ENCODE measurements at regions not wholly inside any gene's neighbourhood (a gene's known extent, or its start where the extent isn't known, plus 50 kb on each side); places are given as distances from the start of the nearest gene placed in this dataset.

DNA sequence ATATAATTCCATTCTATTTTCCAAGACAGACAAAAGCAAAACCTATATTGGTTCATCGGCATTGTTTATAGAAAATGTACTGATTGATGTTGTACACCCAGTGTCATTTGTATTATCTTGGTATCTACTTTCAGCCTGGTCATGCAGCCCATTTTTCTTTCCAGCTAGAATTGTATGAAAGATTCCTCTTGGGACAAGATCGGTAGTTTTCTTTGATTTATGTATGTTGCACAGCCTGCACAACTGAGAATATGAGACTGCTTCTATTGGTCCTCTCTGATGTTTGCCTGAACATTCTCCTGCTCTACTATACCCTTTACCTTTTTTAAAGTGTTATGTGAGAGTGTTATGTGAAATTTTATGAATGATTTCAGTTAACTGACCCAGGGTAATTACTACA, 487.7 kb upstream of the PRR20A start:
- no peaks in the 10 kb centered on the region for H3K4me1 ChIP-seq (ENCODE audit: control insufficient read depth, extremely low read depth, insufficient read depth, low read length)
- no peak overlapping the region for H3K4me3 ChIP-seq (replicated peaks in 1 of 4; ENCODE audit: control extremely low read depth in 1 of 4, insufficient read depth in 1 of 4, low read depth in 3 of 4, low read length in 4 of 4)
- no peaks in the 10 kb centered on the region for H4K20me1 ChIP-seq (ENCODE audit: control insufficient read depth, extremely low read depth, insufficient read depth, low read length)
- no peak overlapping the region for H3K27ac ChIP-seq (ENCODE audit: insufficient read depth, low read length)
- no peak overlapping the region for H2AFZ ChIP-seq (ENCODE audit: low read length)
- no peaks in the 10 kb centered on the region for H3K9me3 ChIP-seq (ENCODE audit: control insufficient read depth, insufficient read depth, low read depth, low read length)
- no peak for DNase-seq (ENCODE audit: low read depth in 2 of 2)
- H3K27me3 ChIP-seq (ENCODE audit: control insufficient read depth, insufficient read depth, low read length): no peaks in the 10 kb centered on the region
- TF ChIP-seq EZH2 (IDR thresholded peaks at IDR 0.05; ENCODE audit: low read length, missing control alignments): no peak
- no peak for TF ChIP-seq CTCF (conservative IDR thresholded peaks at IDR 0.05 in 1 of 2, IDR thresholded peaks at IDR 0.05 in 1 of 2; ENCODE audit: low read depth in 1 of 2, low read length in 2 of 2)
- H3K9ac ChIP-seq (ENCODE audit: insufficient read depth, low read length): no peak overlapping the region
- no peak overlapping the region for H3K4me2 ChIP-seq (ENCODE audit: extremely low read depth, insufficient read depth, low read length)
- no peaks in the 10 kb centered on the region for H3K79me2 ChIP-seq (ENCODE audit: control insufficient read depth, insufficient read depth, low read length)
- no peaks in the 10 kb centered on the region for H3K36me3 ChIP-seq (ENCODE audit: control insufficient read depth, insufficient read depth, low read length)

DNA sequence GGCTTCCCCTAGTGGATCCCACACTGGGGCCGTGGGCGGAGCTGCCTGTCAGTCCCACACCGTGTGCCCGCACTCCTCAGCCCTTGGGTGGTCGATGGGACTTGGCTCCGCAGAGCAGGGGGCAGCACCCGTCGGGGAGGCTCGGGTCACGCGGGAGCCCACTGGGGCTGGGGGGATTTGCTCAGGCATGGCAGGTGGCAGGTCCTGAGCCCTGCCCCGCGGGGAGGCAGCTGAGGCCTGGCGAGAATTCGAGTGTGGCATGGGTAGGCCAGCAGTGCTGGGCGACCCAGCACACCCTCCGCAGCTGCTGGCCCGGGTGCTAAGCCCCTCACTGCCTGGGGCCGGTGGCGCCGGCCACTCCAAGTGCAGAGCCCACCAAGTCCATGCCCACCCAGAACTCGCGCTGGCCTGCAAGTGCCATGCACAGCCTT, 481.7 kb upstream of the PRR20A start:
- no peak for DNase-seq (ENCODE audit: low read depth in 2 of 2)
- no peaks in the 10 kb centered on the region for H4K20me1 ChIP-seq (ENCODE audit: control insufficient read depth, extremely low read depth, insufficient read depth, low read length)
- H3K4me3 ChIP-seq (replicated peaks in 1 of 4; ENCODE audit: control extremely low read depth in 1 of 4, insufficient read depth in 1 of 4, low read depth in 3 of 4, low read length in 4 of 4): no peak overlapping the region
- H3K79me2 ChIP-seq (ENCODE audit: control insufficient read depth, insufficient read depth, low read length): no peaks in the 10 kb centered on the region
- H3K9me3 ChIP-seq (ENCODE audit: control insufficient read depth, insufficient read depth, low read depth, low read length): no peaks in the 10 kb centered on the region
- no peaks in the 10 kb centered on the region for H3K27me3 ChIP-seq (ENCODE audit: control insufficient read depth, insufficient read depth, low read length)
- no peak overlapping the region for H2AFZ ChIP-seq (ENCODE audit: low read length)
- no peaks in the 10 kb centered on the region for H3K4me1 ChIP-seq (ENCODE audit: control insufficient read depth, extremely low read depth, insufficient read depth, low read length)
- no peak overlapping the region for H3K9ac ChIP-seq (ENCODE audit: insufficient read depth, low read length)
- TF ChIP-seq EZH2 (IDR thresholded peaks at IDR 0.05; ENCODE audit: low read length, missing control alignments) (no peak), CTCF (conservative IDR thresholded peaks at IDR 0.05 in 1 of 2, IDR thresholded peaks at IDR 0.05 in 1 of 2; ENCODE audit: low read depth in 1 of 2, low read length in 2 of 2) (no peak)
- no peaks in the 10 kb centered on the region for H3K36me3 ChIP-seq (ENCODE audit: control insufficient read depth, insufficient read depth, low read length)
- no peak overlapping the region for H3K4me2 ChIP-seq (ENCODE audit: extremely low read depth, insufficient read depth, low read length)
- no peak overlapping the region for H3K27ac ChIP-seq (ENCODE audit: insufficient read depth, low read length)

- H3K4me2 ChIP-seq (ENCODE audit: extremely low read depth, insufficient read depth, low read length): no peak overlapping the region
- no peaks in the 10 kb centered on the region for H3K9me3 ChIP-seq (ENCODE audit: control insufficient read depth, insufficient read depth, low read depth, low read length)
- no peaks in the 10 kb centered on the region for H3K27me3 ChIP-seq (ENCODE audit: control insufficient read depth, insufficient read depth, low read length)
- no peaks in the 10 kb centered on the region for H3K4me1 ChIP-seq (ENCODE audit: control insufficient read depth, extremely low read depth, insufficient read depth, low read length)
- no peak overlapping the region for H3K27ac ChIP-seq (ENCODE audit: insufficient read depth, low read length)
- no peaks in the 10 kb centered on the region for H3K36me3 ChIP-seq (ENCODE audit: control insufficient read depth, insufficient read depth, low read length)
- H3K79me2 ChIP-seq (ENCODE audit: control insufficient read depth, insufficient read depth, low read length): no peaks in the 10 kb centered on the region
- TF ChIP-seq EZH2 (IDR thresholded peaks at IDR 0.05; ENCODE audit: low read length, missing control alignments) (no peak), CTCF (conservative IDR thresholded peaks at IDR 0.05 in 1 of 2, IDR thresholded peaks at IDR 0.05 in 1 of 2; ENCODE audit: low read depth in 1 of 2, low read length in 2 of 2) (no peak)
- DNase-seq (ENCODE audit: low read depth in 2 of 2): no peak
- H3K9ac ChIP-seq (ENCODE audit: insufficient read depth, low read length): no peak overlapping the region
- no peak overlapping the region for H3K4me3 ChIP-seq (replicated peaks in 1 of 4; ENCODE audit: control extremely low read depth in 1 of 4, insufficient read depth in 1 of 4, low read depth in 3 of 4, low read length in 4 of 4)
- H2AFZ ChIP-seq (ENCODE audit: low read length): no peak overlapping the region
- H4K20me1 ChIP-seq (ENCODE audit: control insufficient read depth, extremely low read depth, insufficient read depth, low read length): no peaks in the 10 kb centered on the region
Measured at GRCh38 chr13:56670563-56670962, 470.2 kb upstream of the PRR20A start.
